HG03196 (cell line): ENCODE measurements at regions not wholly inside any gene's neighbourhood (a gene's known extent, or its start where the extent isn't known, plus 50 kb on each side); places are given as distances from the start of the nearest gene placed in this dataset.
"Not testable (repeated sequence)": the region's sequence is repeated elsewhere in the genome, so short reads cannot be mapped to it uniquely, and the experiment has no call there.

Experiments
- ATAC-seq: cut with Tn5 transposase; IDR thresholded peaks from one replicate; pipeline ENCODE4 v1.9.1; 2021; ENCODE audit not compliant: unreplicated experiment

DNA sequence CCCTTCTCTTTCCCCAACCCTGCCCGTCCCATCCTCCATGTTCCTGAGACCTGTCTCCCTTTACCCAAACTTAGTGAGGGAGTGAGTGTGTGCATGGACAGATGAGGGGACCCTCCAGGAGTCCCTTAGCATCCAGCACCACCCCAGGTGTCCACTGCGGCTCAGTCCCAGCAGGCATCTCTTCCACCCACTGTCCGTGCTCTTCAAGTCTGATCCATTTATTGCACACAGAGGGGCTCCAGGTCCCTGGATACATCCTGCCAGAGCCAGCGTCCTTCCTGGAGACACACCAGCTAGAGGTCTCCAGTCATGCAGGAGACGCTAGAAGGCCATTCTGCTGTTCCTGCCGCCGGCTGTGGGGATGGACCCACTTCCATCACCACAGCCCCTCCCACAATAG lies 239.2 kb downstream of the ADGRD1 start:
- ATAC-seq: no peak

DNA sequence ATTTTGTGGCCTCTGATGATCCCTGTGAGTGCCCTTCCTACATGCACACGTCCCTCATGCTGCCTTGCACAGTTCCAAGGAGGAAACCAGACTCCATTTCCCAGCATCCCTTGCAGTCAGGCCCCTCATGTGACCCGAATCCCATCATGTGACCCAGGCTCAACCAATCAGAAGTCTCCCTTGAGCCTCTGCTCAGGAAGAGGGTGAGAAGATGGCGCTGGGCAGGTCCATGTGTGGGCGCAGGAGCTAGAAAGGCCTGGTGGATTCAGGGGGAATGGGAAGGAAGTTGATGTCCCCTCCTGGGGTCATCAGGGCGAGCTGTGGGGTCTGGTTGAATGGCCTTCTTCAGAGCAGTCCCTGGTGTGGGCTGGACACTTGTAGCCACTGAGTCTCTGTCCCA lies 240.5 kb downstream of the ADGRD1 start:
- ATAC-seq: no peak

DNA sequence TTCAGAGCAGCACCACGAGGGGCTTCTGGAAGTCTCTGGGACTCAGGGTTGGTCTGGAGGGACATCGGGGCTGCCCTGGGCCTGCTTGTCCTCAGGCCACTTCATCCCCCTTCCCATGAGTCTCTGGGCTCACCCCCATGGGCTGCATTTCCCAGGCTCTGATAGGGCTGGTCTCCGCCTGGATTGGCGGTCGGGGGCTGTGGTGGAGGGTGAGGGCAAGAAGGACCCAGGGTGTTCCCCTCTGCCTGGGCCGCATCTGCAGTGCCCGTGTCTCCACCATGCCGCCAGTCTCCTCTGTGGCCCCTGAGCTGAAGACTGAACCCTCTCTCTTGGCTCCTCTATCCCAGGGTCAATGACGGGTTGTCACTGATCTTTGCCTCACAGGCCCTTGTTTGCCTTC lies 242.1 kb downstream of the ADGRD1 start:
- ATAC-seq: no peak

DNA sequence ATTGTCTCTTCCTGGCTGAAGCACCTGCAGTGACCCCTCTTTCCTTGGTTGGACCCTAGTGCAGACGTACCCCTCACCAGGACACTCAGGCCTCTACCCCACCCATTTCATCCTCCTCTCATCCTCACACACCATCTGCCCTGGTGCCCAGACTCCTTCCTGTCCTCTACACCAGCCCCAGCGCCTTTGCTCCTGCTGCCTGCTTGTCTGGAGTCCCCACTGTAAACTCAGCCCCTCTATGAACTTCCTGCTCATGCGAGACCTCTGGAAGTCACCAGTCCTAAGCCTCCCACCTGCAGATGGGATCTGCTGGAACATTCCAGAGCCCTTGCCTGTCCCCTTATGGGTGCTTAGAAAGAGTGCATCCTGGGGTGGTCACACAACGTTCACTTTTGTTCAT lies 242.5 kb downstream of the ADGRD1 start:
- no peak for ATAC-seq

DNA sequence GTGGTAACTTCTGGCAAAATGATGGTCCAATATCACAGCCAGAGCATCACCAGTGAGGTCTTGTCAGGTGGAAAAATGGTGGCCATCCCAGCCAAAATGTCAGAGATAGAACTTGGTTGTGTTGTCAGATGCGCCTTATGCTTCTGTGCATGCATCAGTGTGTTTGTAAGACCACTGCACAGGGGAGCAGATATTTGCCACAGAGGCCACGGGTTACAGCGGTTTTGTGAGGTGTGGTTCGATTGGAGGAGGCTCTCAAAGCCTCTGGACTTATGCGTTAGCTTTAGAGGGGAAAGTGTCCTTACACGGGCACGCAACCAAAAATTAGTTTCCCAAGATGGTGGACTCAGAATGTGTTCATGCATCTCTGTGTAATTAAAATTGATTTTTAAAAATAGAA lies 243.8 kb downstream of the ADGRD1 start:
- ATAC-seq: no peak

DNA sequence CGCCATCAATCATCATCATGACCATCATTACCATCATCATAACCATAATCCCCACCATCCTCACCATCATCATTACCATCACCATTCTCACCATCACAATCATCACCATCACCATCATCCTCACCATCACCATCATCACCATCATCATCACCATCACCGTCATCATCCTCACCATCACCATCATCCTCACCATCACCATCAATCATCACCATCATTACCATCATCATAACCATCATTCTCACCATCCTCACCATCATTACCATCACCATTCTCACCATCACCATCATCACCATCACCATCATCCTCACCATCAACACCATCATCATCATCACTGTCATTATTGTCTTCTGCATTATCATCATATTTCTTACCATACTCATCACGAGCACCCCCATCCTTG lies 245.5 kb downstream of the ADGRD1 start:
- ATAC-seq: no peak

DNA sequence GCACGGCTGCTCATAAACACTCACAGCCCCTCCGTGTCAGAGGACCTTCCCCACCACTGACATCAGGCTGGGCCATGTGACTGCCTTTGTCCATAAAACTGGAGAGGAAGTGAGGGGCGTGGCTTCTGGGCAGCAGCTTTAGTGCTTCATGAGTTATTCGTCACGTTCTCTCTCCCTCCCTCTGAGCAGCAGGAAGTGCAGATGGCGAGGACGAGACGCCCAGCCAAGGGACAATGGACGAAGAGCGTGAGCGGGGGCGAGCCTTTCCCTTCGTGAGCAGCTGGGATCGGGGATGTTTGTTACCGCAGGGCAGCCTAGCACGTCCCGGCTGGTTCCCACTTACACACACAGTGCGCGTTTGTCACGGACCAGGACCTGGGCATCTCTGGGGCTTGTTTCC lies 248.2 kb downstream of the ADGRD1 start:
- not testable (repeated sequence) for ATAC-seq

DNA sequence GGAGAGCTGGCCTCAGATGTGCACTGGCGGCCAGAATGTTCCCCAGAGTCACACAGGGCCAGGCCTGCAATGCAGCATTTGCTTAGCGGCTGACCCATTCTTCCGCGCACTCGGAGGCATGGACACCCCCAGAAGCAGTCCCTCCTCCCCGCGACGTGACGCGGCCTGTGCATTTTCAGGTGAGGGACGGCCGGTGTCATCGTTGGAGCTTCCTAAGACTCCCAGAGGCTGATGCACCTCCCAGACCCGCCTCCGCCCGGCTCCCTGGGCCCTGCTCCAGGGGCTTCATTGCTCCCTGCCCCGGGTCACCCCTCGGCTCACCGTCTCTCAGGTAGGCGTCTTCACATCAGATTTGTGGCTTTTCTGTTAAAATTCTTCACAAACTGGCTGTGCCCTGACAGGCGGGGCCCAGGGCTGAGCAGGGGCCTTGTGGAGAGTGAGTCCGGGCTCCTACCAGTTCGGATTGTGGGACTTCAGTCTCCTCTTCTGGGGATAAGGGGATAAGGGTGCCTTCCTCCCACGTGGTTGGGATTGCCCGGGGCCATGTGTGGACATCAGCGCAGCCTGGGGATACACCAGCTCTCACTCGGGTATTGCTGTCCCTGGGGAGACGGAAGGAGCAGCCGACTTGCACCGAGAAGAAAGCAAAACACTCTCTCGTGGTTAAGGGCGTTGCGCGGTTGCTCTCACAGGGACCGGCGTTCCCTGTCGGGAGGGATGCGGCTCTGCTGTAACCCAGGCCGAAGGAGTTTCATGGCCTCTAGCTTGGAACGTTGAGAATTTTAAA lies 249.1 kb downstream of the ADGRD1 start:
- ATAC-seq: no peak

DNA sequence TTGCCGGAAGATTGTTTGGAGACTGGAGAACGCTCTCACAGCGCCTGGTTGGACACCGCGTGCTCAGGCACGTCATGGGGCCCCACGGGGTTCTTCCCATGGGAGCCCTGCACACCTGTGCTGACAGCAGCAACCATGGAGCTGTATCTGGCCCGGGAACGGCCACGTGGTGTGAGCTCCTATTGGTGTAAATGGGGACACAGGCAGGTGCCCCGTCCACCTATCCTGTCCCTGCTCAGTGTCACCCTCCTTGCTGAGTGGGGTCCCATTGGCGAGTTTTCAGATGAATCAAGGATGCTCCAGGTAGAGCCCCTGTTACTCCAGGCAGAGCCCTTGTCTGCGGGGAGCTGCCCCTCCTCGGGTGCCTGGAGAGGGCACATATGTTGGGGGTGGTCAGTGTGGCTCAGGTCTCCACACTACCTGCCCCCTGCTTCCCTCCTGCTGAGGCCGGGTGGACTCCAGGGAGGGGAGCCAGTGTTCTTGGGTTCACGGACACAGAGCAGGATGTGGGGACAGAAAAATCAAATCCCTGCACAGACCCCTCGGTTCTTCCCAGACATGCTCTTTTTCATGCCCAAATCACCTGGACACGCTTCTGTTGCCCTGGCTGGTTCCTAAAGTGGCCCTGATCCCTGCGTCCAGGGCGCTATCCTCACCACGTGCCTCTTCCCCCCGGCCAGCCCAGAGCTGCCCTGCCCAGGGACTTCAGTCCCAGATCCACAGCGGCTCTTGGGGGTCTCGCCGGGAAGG lies 250.1 kb downstream of the ADGRD1 start:
- ATAC-seq: no peak

DNA sequence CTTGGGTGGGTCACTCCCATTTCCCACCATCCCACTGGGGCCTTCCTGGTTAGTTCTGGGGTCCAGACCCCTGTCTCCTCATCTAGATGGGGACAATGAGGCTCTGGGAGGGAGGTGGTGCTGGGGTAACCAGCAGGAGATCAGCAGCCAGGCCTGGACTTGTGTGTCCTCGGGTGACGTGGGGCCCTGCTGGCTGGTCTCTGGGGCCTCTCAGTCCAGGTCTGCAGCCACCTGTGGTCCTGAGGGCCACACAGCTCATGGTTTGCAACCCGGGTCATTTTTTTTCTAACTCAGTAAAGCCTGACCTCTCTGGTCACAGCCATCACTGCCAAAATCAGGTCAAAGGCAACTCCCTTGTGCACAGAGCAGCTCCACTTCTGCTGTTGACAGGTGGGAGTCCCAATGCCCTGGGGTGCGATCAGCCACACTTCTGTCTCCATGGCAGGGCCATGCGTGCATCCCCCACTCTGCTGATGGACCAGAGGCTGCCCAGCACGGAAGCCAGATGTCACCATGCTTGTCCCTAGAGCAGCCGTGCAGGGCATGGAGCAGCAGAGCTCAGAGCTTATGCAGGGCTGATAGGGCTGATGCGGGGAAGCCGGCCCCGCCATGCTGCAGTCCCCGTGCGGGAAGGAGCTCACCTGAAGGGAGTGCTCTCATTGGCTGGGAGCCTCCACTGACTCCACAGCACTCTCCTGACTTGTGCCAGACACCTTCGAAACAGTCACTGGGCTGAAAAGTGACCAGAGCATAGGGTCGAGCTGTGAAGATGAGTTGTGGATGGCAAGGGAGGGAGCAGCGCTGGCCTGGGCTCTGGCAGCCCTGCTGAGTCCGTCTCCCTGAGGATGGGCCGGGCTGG lies 250.9 kb downstream of the ADGRD1 start:
- ATAC-seq: no peak

DNA sequence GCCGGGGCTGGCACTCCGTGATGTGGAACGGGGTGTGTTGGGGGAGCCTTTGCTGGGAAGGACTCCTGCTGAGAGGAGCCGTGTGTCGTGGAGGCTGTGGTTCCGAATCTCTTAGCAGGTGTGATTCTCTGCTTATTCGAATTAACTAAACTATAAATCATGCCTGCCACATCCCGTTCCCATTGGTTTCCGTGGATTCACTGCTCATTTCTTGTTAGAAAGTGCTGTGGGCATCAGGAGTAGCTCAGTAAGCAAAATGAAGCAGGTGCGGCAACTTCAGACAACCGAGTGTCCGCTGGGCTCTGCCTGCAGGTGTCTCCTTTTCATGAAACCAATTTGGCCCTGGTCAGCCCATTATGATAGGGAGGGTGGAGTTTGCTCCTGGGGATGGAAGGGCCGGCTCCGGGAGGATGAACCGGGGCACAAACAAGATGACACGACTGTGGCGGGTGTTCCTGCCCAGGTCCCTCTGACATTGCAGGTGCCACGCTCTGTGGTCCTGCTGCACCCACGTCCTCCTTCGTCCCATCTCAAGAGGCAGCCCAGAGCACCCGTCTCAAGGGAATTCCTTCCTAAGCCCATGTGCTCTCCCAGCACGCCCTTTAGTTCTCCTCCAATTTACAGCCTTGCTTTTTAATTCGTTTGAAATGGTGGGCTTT lies 251.7 kb downstream of the ADGRD1 start:
- ATAC-seq: not testable (repeated sequence)

DNA sequence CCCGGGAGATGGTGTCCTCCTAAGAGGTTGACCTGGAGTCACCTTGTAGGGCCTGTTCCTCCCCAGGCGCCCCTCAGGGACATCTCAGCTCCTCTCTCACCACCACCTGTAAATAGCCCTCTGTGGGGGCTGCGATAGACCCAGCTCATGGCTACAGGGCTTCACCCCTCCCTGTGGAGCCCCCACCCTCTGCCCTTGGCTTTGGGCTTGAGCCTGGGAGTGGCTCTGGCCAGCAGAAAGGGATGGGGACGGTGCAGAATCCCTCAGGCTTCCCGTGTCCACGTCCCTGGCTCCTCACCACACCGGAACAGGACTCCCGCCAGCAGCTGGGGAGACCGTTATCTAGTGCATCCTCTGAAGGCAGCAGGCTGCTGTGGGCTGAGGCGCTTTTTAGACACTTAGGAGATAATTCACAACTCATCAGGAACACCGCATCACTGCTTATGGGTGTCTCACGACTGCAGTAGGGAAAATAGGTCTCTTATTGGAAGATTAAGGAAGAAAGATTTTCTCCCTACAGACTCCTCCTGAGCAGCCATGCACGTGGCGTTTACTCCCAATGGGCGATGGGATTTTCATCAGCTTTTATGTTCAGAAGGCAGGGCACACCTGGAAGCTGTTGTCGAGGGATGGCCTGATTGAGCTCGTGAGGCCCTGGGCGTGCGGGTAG lies 253.1 kb downstream of the ADGRD1 start:
- not testable (repeated sequence) for ATAC-seq

DNA sequence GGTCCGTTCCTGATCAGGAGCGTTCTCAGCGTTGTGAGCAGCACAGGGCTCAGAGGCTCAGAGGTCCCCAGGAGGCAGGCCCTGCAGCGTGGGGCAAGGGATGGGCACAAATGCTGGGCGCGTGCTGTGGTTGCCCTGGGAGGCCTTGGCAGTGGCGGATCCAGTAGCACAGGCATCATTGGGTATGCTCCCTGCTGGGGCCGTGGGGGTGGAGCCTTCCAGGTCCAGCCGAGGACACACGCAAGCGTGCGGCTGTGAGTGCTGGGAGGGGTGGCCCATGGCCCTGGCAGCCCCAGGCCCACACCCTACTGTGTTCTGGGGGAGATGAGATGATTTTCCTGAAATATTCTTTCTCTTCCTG lies 253.6 kb downstream of the ADGRD1 start:
- ATAC-seq: not testable (repeated sequence)

DNA sequence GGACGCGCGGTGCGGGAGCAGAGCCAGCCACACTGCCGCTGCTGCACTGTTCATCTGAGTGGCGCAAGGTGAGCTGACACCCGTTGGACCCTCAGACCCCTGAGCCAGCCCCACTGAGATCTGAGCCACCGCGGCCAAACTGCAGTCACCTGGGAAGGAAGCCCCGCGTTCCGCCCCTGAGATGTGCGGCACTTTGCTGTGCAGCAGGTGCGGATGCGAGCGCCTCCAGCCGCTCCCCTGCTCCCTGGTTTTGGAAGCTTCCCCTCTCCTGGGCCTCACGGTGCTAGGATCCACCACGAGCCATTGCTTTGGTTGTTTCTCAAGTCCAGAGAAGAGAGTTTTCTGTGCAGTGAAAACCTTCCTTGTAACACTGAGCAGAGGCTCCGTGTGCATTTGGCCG lies 254.1 kb downstream of the ADGRD1 start:
- not testable (repeated sequence) for ATAC-seq

DNA sequence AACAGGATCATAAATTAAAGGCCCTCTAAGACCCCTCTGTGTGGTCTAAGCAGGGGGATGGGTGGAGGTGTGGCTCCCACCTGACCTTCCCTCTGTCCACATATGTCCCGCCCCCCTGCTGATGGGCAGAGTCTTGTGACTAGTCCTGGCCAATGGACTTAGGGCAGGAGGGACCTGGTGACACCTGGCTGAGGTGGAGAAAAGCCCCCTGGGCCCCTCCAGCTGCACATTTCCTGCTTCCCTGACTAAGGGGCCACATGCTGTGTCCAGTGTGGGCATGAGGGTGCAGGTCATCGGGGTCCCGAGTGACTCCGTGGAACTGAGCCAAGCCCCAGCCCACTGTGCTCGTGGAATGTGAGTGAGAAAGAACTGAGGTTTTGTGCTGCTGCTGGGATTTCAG lies 254.7 kb downstream of the ADGRD1 start:
- ATAC-seq: no peak

DNA sequence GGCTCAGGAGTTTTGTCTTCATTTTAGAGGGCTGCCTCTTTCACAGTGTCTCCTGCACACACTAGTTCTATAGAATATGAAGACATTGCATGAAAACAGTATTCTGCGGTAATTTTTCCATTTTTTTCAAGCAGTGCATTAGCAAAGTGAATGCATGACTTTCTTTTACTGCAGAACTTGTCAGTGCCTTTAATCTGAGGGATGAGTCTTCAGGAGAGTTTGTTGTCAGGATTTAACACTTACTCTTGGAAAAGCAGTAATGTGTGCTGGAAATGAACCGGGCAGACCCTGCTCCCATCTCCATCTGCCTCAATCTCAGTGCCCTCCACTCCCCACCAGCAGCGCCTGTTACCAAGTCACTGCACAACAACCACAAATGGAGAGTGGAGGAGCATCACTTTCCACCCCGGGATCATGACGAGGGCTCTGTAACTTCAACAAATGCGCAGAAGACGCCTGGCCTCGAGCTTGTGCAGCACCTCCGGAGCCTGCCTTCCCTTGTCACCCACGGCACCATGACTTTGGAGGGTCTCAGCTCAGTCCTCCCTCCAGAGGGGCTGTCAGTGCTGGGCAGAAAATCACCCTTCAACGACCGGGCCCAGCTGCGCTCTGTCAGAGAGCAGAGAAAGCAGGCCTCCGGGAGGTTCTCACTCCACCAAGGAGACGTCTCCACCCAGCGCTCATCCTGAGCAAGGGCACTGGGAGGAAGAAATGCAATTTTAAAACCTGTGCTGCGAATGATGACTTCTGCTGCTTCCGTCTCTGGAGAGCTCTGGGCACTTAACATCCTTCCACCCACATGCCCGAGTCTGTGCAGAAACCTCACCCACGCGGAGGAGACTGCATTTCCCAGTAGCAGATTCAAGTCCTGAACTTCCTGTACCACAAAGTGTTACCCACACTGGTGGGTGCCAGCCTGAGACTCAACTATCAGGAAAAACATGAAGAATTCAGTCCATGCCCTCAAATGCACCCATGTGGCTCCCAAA lies 255.7 kb downstream of the ADGRD1 start:
- no peak for ATAC-seq

DNA sequence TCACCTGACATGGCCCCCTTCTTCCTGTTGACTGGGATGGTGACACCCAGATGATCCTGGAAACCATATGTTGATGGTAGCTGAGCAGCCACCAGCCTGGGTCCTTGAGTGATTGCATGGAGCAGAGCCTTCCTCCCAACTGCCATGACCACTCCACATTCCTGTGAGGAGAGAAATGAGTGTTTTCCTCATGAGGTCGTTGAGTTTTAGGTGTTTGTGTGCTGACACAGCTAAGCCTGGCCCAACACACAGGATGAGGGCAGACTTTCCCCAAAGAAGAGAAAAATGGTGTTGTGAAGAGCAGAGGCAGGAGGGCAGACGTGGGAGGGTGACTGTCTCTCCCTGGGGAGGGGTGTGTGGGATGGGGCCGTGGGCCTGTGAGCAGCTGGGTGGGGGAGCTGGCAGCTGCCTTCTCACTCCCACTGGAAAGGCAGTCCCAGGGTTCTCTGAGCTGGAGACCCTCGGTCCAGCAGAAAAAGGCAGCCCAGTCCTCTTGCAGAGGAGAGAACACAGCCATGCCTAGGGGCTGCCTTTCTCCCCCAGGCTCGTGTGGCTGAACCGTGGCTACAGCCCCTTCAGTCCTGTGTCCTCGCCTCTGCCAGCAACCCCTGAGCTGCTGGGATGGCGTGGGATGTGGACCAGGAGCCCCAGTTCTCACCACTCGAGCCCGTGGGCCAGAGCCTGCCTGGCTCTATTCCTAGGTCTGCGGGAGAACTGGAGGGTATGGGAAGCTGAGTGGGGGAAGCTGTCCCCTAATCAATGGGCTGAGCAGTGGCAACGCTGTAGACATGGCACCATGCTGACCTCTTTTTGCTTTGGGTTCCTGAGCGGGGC lies 257.0 kb downstream of the ADGRD1 start:
- no peak for ATAC-seq

DNA sequence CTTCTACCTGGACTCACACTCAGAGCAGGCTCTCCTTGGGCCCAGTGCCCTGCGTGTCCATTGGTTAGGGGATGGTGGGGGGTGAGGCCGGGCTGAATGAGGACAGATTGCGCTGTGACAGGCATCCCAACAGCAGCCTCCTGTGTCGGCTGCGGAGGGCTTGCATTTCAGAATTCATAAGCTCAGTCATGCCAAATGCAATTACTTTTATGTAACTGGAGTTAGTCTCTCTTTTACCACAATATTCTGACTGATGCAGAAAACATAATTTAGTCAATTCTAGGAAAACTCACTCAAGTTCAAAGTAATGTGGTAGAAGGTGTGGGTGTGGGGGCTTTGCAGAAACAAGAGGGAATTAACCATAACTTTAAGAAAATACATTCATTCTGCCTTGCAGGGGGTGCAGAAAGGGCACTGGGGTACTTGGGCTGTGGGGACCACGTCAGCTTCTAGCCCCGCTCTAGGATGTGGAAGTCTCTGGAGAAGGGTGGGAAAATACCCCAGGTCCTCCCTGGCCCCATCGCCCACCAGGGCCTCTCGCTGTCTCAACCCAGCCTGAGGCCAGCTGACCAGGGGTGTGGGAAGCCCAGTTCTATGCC lies 257.7 kb downstream of the ADGRD1 start:
- ATAC-seq: no peak
